NOMO-1 (cell line): ENCODE measurements at regions not wholly inside any gene's neighbourhood (a gene's known extent, or its start where the extent isn't known, plus 50 kb on each side); places are given as distances from the start of the nearest gene placed in this dataset.

Source experiments
- DNase-seq, 2 experiments: peaks; one replicate each; lab custom pipeline; 2025; ENCODE audit not compliant: unreplicated experiment in 2 of 2; lab: John Stamatoyannopoulos, UW

DNA sequence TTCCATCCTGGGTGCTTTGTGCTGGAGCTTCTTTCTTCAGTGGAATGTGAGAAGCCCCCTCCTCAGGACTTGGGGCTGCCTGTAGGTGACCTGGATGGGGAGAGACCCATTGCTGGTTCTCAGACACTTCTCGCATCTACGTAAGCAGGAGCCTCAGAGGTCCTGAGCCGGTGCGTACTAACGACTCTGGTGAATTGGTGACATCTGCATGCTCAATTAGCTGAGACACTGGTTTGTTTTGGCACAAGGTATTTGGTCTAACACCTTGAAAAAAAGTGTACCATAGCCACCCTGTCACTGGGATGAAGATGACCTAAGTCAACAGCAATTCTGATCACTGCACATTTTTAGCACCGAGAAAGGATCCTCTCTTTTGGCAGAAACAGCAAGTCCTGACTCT is 57.7 kb downstream of the LRRC30 start:
- no peak for DNase-seq

DNA sequence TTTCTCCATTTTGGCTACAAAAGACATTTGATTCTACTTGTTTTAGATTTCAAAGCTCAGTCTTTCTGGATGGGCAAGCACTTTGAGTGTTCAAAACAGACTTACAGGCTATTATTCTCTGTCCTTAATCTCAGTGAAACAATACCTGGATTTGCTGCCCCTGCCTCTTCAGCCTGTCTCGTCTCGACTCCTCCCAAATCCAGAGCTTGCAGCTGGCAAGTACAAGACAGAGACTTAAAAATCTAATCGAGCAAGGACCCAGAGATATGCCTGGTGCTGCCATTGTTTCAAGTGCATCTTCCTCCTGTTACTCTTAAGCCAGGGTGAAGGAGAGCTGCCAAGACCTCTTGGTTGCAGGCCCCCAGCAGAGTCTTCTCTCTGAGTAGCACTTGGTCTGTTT is 59.2 kb downstream of the LRRC30 start:
- DNase-seq, result no peak

DNA sequence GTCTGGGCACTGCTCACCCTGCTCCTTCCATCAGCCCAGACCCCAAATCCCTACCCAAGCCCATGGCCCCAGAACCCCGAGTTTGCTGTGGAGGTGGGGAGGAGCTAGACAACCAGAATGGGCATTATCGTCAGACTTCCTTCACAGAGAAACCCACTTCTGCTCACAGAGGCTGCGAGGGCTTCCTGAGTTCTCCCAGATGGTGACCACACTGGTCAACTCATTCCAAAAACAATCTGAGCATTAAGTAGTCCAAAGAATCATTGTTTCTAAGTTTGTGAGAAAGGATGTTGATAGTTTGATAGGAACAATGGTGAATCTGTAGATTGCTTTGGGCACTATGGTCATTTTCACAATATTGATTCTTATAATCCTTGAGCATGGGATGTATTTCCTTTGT is 60.2 kb downstream of the LRRC30 start:
- no peak for DNase-seq

DNA sequence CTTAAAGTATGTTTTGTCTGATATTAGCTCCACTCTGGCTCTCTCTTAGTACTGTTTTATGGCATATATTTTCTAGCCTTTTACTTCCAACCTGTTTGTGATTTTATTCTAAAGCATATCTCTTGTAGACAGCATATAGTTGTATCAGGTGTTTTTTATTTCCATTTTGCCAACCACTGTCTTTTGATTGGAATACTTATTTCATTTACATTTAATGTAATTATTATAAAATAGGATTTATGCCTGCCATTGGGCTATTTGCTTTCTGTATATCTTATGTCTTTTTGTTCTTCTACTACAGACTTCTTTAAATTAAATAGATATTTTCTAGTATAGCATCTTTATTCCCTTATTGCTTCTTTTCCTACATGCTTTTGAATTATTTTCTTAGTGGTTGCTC is 67.3 kb downstream of the LRRC30 start:
- DNase-seq, result no peak

DNA sequence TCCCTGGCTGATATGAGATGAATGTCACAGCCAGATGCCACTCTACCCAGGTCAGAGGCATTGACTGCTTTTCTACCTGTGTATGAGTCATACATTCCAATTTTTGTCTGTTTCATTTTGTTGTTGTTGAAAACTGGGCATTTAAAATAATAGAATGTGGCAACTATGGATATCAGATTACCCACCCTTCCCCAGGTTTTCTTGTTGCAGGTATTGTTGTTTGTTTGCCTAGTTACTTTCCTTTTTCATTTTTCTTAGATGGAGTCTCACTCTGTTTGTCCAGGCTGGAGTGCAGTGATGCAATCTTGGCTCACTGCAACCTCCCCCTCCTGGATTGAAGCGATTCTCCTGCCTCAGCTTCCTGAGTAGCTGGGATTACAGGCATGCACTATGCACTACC is 70.2 kb downstream of the LRRC30 start:
- DNase-seq, result no peak

DNA sequence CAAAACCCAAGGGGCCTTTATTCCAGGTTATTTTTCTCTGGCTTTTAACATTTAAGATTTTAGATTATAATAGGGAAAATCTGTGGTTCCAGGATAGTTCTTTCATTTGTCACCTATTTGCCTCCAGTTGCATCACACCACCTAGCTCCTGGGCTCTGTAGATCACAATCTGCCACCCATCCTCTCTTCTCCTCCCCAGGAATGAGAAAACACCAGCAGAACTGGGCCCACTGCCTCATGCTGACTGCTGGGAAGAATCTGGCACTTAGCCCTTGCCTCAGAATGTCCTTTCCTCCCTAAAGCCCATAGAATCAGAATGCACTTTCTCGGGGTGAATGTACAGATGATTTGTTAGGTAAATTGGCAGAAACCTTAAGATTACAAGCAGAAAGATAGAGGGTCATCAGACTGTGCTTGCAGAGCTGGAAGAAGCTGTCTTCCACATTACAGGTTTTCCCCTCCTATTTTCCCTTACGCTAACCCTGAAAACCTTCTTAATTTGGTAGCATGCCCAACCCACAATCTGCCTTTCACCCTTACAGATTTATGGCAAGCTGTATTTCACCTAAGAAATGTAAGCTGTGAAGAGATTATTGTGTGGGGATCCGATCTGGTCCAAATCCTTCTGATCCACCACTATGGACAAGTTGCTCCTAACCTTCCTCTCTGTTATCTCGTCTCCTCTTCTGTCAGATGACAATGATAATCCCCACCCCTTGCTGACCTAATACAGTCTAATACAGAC is 72.6 kb downstream of the LRRC30 start:
- DNase-seq, result no peak

DNA sequence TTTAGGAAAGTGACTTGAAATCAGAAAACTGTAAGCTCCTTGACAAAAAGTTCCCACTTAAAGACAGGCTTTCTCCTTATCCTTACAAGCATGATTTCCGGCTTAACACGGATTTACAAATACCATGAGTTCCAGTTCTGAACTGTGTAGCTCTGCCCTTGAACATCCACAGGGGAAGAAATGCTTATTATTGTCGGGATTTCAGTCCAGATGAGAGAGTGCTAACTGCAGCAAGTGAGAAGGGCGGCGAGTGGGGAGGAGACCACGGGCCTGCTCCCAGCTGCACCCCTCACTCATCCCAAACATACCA is 73.1 kb downstream of the LRRC30 start:
- no peak for DNase-seq

DNA sequence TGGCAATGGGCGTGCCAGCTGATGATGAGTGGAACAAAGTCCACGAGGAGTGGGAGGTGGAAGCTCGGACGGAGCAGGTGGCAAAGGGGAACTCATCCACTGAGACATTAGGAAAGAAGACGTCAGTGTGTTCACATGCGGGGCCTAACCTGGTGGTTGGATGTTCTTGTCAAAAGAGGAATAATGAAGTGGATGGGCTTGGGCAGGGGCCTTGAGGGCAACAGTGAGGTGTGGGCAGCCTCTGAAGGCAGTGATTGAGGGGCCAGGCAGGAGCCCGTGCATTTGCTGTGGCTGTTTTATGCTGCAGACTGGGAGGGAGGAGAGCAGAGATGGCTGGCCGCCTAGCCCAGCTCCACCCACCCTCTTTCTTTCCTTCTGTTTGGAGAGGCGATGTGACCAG is 74.5 kb downstream of the LRRC30 start:
- no peak for DNase-seq

DNA sequence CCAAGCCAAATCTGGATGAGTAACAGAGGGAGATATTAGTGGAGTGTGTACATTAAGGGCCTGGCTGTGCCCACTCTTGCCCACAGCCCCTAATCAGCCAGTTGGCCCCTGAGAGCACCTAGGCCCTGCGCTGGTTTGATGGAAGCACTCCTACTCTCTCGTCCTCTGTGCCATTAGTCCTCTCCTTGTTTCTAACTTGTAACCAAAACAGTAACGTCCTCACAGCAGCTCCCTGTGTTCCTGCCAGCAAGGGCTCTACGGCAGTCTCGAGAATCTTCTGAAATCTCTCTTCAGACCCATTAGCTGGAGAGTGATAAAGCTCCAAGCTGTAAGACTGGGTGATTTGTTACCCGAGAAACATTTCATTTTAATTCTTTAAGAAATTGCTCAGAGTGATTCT is 76.1 kb downstream of the LRRC30 start:
- DNase-seq, result no peak

DNA sequence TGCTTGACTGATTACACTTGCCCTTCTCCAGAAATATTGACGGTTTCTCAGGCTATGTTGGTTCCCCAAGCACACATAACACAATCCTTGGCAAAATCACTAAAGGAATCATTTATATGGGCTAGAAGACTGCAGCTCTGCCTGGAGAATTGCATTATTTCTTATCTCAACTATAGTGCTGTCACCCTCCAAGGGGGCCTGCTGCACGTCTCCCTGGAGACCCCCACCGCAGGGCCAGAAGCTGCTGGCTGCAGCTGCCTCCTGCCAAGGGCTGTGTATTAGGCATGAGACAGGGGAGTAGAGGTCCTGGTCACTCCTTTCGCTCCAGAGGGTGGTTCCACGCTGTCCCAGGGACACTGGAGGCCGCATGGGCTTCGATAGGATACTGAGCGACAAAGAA is 76.6 kb downstream of the LRRC30 start:
- DNase-seq, result no peak

DNA sequence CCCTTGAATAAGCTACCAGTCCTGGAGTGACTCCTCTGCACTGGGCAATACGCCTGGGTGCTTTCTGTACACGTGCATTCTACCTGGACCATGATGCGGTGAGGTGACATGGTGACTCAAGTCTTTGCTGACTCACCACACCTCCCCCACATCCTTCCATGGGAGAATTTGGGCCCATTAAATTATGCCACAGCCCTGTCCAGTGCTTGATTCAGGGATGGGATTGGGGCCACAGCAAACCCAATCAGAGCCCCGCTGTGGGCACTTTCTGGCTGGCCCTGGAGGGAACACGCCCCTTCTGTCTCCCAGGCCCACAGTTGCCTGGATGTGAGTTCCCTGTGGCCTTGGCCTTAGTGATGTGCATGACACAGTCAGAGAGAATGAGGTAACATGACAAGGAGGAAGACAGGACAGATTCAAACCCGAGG is 86.9 kb downstream of the LRRC30 start:
- no peak for DNase-seq

DNA sequence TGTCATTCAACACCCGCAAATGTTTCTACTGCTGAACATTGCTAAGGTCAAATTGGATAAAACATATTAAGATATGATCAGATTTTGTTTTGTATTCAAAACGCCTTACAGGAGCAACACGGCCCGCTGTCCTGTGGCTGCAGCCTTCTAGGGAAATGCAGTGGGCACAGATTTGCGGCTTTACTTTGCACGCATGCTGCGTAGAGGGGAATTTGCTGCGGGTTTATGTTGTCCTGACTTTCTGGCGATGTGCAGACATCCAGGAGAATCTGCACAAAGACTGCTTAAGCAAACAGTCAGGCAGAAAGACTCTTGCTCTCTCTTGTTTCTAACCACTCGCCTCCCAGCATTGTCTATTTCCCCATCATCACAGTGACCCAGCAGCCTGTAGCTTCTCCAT is 88.3 kb downstream of the LRRC30 start:
- no peak for DNase-seq

DNA sequence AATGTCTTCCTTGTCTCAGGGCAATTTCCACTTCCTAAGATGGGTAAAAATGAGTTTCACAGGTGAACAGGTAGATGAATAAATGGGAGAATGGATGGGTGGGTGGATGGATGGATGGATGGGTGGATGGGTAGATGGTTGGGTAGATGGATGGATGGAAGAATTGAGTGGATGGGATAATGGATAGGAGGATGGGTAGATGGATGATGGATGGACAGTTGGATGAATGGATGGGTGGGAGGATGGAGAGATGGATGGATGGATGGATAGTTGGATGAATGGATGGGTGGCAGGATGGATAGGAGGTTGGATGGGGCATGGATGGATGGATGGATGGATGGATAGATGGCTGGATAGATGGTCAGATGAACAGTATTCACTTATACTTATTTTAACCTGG is 90.9 kb downstream of the LRRC30 start:
- DNase-seq, result no peak

DNA sequence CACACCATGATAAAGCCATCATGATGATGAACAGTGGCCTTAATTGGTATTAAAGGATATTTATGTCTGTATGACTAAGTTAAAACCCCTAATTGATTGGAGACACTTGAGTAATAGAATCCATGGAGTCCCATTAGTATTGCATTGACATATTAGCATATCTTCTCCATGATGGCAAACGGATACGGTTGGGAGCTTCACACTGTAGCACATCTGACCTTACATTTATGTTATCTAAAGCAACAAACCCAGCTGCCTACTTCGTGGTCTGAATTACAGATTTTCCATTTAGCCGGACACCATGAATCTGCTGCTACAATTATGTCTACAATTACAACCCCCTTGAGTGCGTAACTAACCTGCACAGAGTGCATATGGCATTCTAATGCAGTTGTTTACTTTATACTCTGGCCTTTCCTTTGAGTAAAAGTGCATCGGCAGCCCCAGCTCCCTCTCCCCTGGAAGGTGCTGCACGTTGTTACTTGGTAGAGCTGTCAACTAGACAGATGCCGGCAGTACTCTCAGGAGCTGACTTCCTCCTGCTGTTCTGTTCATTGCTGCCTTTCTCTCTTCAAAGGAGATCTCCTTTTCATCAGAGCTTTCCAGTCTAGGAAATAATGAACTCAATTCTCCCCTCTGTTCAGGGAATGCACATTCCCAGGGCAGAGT is 92.1 kb downstream of the LRRC30 start:
- DNase-seq, result no peak

DNA sequence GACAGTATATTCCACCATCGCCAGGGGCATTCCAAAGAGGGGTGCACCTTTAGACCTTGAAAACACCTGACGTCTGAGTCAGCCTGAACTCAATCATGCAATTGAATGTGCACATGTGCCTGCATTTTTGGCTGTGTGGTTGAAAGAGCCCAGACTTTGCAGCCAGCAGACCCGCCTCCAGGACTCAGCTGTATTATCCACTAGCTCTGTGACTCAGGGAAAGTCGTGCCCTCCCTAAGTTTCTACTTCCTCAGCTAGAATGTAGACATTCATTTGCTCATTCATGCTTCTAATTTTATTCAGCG is 94.2 kb downstream of the LRRC30 start:
- DNase-seq, result no peak

DNA sequence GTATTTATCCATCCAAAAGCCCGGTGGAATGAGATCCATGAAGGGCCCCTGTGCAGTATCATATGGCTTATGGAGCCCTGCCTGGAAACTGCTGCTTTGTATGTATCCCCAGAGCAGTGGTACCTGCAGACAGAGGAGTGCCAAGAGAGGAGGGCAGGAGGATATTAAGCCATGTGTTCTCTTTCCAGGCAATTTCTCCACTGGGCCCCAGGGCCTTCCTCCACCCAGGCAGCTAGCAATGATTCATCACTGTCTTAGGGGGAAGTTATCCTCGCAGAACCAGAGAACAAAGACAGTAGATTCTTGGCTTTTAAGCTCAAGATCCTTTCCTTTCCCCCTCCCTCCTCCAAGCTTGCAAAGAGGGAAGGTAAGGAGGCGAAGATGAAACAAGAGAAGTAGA is 98.1 kb downstream of the LRRC30 start:
- DNase-seq, result no peak

DNA sequence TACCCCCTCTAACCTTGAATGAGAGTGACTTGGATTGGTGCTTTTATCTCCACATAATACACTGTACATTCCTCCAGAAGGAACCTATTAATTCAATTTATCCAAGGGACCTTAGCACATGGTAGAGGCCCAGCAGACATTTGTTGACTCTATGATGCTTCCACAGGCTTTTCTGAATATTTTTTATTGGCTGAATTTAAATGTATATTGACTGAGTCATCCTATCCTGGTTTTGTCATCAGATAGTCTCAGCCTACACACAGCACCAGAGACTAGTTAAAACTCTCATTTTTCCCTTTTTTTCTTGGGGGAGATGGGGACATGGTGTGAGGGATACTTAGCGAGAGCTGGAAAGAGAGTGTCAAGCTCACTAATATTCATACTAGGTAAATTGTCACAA is 101.6 kb downstream of the LRRC30 start:
- no peak for DNase-seq

DNA sequence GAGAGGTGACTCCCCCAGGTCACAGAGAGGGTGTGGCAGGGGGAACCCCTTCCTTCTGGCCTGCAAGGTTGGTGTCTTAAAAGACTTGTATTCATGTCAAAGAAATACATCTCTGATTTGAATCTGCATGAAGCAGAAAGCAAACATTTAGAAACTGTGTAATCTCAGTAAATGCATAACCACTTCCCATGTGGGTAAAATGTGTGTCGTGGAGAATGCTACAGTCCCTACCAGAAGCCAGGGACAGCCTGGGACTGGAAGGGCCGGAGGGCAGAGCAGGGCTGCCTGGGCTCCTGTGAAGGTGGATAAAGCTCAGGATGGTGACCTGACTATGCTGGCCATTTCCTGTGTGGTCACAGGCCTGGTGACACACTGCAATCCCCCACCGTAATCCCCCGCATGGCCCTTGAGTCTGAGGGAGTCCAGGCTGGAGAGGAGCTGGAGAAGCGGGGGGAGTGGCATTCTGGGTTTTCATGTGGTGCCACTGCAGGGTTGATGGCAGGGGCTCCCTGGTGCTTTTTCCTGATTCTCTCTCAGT is 102.2 kb downstream of the LRRC30 start:
- DNase-seq, result no peak

DNA sequence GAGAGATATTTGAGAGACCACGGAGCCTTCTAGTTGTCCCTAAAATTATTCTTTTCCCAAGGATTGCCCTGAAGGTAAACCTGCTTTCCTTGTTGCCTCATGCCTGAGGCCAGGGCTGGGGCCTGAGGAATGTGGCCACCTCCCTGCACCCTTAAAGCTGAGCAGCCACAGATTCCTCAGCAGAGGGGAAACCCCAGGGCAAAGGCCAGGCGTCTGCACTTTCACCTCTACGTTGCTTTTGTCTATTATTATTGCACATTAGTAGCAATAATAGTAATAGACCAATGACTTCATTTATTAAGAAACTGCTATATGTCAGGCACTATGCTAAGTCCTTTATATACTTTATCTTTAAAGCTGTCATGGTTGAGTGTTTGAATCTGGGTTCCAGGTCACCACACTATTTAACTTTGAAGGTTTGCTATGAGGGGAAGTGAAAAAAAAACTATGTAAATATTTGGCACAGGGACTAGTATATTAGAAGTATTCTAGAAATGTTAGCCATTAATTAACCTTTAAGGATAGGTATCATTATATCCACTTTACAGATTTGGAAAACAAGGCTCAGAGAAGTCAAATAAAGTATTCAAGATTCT is 104.2 kb downstream of the LRRC30 start:
- no peak for DNase-seq

DNA sequence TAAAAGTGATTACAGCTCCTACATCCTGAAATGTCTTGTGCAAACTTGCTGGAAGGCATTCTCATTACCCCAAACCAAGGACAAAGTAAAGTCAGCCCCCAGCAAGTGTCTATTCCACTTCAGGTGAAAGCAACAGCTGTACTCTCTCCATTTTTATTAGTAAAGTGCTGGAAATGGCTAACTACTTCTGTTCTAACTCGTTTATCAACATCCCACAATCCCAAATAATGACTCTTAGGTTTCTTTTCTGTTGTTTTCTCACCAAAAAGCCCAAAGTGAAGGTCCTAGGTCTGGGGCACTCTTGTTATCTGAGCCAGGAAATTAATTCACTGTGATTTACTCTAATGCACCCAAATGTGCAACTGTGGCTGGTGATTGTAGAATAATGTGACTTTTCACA is 105.7 kb downstream of the LRRC30 start:
- DNase-seq, result no peak

DNA sequence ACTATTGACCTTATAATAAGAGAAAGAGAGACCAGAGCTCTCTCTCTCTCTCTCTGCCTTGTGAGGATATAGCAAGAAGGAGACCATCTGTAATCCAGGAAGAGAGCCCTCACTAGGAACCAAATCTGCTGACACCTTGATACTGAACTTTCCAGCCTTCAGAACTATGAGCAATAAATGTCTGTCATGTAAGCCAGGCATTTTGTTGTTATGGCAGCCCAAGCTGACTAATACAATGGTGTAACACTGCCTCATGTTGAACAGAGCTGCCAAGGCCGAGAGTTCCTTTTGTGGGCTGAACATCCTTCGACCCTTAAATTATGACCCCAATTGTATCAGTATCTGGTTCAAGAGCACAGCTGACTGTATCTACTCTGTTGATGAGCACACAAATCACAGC is 108.0 kb downstream of the LRRC30 start:
- no peak for DNase-seq

DNA sequence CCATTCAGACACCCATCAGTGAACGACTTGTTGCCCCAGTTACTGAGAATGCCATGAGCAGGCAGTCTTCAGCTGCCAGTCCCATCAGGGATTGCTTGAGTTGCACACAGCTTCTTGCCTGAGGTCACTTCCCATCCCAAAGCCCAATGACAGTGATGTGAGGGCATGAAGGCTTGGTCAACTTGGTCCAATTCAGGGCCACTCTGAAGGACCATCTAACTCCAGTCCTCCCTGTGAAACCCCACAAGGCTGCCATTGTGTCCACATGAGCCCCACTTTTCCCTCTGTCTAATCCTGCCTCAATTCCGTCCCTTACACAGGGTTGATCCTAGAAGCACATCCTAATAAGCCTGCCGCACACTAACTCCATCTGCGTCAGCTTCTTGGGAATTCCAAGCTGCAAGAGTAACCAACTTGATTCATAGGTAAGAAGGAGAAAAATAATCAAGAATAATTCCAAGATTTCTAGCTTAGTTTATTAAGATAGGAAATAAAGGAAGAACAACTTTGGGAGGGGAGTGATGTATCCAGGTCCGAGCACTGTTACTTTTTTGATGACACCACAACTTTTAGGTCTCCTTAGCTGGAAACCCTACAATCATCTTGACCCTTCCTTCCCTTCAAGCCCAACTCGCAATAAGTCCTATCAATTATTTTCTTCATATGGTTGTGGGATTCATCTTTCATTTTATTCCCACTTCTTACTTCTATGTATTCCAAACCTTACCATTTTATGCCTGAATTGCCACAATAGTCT is 110.9 kb downstream of the LRRC30 start:
- DNase-seq, result no peak
